ENCODE measurements at regions not wholly inside any gene's neighbourhood (a gene's known extent, or its start where the extent isn't known, plus 50 kb on each side); places are given as distances from the start of the nearest gene placed in this dataset.

DNA sequence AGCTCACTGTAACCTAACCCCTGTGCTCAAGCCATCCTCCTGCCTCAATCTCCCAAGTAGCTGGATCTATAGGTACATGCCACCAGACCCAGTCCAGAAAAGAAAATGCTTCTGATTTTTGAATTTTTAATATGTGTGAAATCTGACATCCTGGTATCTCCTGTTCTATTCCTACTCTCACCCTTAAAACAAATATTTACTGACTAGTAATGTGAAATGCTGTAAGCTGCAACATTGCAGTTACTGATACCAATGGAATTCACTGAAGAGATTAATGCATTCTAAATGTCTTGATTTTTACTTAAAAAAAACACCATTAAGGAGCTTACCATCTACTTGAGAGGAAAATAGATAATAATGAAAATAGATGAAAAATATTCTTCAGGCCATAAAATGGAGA is 162.7 kb upstream of the TSLP start:
- no peaks in the 10 kb centered on the region for H3K4me1 ChIP-seq
- intact Hi-C loops (cut with DNase I), result no loop called here
- DNase-seq (ENCODE audit: extremely low spot score in 2 of 2), result no peak
- TF ChIP-seq POLR2AphosphoS5 (IDR thresholded peaks at IDR 0.05; ENCODE audit: insufficient read depth in 1 of 2, low read depth in 1 of 2), result no peak
- no peak for TF ChIP-seq POLR2A (IDR thresholded peaks at IDR 0.05)
- TF ChIP-seq, protein P1, sequence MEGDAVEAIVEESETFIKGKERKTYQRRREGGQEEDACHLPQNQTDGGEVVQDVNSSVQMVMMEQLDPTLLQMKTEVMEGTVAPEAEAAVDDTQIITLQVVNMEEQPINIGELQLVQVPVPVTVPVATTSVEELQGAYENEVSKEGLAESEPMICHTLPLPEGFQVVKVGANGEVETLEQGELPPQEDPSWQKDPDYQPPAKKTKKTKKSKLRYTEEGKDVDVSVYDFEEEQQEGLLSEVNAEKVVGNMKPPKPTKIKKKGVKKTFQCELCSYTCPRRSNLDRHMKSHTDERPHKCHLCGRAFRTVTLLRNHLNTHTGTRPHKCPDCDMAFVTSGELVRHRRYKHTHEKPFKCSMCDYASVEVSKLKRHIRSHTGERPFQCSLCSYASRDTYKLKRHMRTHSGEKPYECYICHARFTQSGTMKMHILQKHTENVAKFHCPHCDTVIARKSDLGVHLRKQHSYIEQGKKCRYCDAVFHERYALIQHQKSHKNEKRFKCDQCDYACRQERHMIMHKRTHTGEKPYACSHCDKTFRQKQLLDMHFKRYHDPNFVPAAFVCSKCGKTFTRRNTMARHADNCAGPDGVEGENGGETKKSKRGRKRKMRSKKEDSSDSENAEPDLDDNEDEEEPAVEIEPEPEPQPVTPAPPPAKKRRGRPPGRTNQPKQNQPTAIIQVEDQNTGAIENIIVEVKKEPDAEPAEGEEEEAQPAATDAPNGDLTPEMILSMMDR (IDR thresholded peaks at IDR 0.05), result no peak
- H3K27ac ChIP-seq, result no peak overlapping the region
- no peak overlapping the region for H3K4me3 ChIP-seq
- H3K36me3 ChIP-seq, result no peaks in the 10 kb centered on the region
- no peaks in the 10 kb centered on the region for H3K27me3 ChIP-seq
- H3K9me3 ChIP-seq, result no peaks in the 10 kb centered on the region

GRCh38 chr5:110909415-110909814 is 162.1 kb upstream of the TSLP start:
- Histone ChIP-seq H3K36me3 (no peaks in the 10 kb centered on the region), H3K27me3 (no peaks in the 10 kb centered on the region), H3K4me1 (no peaks in the 10 kb centered on the region), H3K4me3 (no peak overlapping the region), H3K9me3 (no peaks in the 10 kb centered on the region), H3K27ac (no peak overlapping the region)
- no peak for DNase-seq (ENCODE audit: extremely low spot score in 2 of 2)
- TF ChIP-seq, protein P1 (IDR thresholded peaks at IDR 0.05), result no peak
- TF ChIP-seq POLR2A (IDR thresholded peaks at IDR 0.05) (no peak), POLR2AphosphoS5 (IDR thresholded peaks at IDR 0.05; ENCODE audit: insufficient read depth in 1 of 2, low read depth in 1 of 2) (no peak)
- intact Hi-C loops (cut with DNase I), result no loop called here

- Histone ChIP-seq H3K4me1 (no peaks in the 10 kb centered on the region), H3K4me3 (no peak overlapping the region), H3K9me3 (no peaks in the 10 kb centered on the region), H3K36me3 (no peaks in the 10 kb centered on the region), H3K27ac (no peak overlapping the region), H3K27me3 (no peaks in the 10 kb centered on the region)
- intact Hi-C loops (cut with DNase I), result no loop called here
- DNase-seq (ENCODE audit: extremely low spot score in 2 of 2), result no peak
- TF ChIP-seq, protein P1 (IDR thresholded peaks at IDR 0.05), result no peak
- TF ChIP-seq POLR2AphosphoS5 (IDR thresholded peaks at IDR 0.05; ENCODE audit: insufficient read depth in 1 of 2, low read depth in 1 of 2), result no peak
- TF ChIP-seq POLR2A (IDR thresholded peaks at IDR 0.05), result no peak
These were observed 161.6 kb upstream of the TSLP start for GRCh38 chr5:110909950-110910349.

- Histone ChIP-seq H3K36me3 (no peaks in the 10 kb centered on the region), H3K27ac (no peak overlapping the region), H3K4me3 (no peak overlapping the region), H3K9me3 (no peaks in the 10 kb centered on the region), H3K27me3 (no peaks in the 10 kb centered on the region), H3K4me1 (peaks cover 19% of the 10 kb centered on the region)
- intact Hi-C loops (cut with DNase I), result no loop called here
- TF ChIP-seq POLR2A (IDR thresholded peaks at IDR 0.05), result no peak
- TF ChIP-seq POLR2AphosphoS5 (IDR thresholded peaks at IDR 0.05; ENCODE audit: insufficient read depth in 1 of 2, low read depth in 1 of 2), result no peak
- TF ChIP-seq, protein P1 (IDR thresholded peaks at IDR 0.05), result no peak
- no peak for DNase-seq (ENCODE audit: extremely low spot score in 2 of 2)
These were observed 158.3 kb upstream of the TSLP start for GRCh38 chr5:110913221-110913620.

- H3K27me3 ChIP-seq, result no peaks in the 10 kb centered on the region
- intact Hi-C loops (cut with DNase I), result no loop called here
- no peak overlapping the region for H3K27ac ChIP-seq
- TF ChIP-seq, protein P1 (IDR thresholded peaks at IDR 0.05), result no peak
- TF ChIP-seq POLR2A (IDR thresholded peaks at IDR 0.05) (no peak), POLR2AphosphoS5 (IDR thresholded peaks at IDR 0.05; ENCODE audit: insufficient read depth in 1 of 2, low read depth in 1 of 2) (peak in 1 of 2 donors; percentile 15)
- no peak for DNase-seq (ENCODE audit: extremely low spot score in 2 of 2)
- no peak overlapping the region for H3K4me3 ChIP-seq
- no peaks in the 10 kb centered on the region for H3K9me3 ChIP-seq
- H3K36me3 ChIP-seq, result no peaks in the 10 kb centered on the region
- peaks cover 19% of the 10 kb centered on the region for H3K4me1 ChIP-seq
These were observed 155.0 kb upstream of the TSLP start for GRCh38 chr5:110916381-110917049.
